ENCODE measurements at regions not wholly inside any gene's neighbourhood (a gene's known extent, or its start where the extent isn't known, plus 50 kb on each side); places are given as distances from the start of the nearest gene placed in this dataset.

DNA sequence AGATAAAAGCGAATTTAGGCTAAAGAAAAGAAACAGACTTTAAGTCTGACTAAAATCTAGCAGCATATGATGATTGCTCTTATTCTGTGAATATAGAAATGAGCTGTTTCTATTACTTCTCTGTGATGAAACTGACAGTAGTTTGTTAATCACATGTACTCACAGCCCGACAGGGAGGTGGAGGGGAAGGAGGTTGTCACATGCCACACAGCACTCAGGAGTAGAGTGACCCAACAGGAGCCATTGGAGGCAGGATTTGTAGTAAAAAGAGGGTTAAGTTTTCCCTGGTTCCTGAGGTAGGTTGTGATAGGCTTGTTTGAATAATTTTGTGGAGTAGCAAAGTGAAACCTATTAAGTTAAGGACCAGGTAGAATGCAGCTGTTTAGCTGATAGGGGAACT, 495.9 kb downstream of the CENPC start:
- no peaks in the 10 kb centered on the region for H3K36me3 ChIP-seq (replicated peaks in 1 of 2; ENCODE audit: insufficient read depth in 1 of 2, low read depth in 2 of 2)
- no peaks in the 10 kb centered on the region for H3K4me1 ChIP-seq
- no peak for TF ChIP-seq CTCF (IDR thresholded peaks at IDR 0.05)
- TF ChIP-seq POLR2A (IDR thresholded peaks at IDR 0.05) = no peak
- intact Hi-C loops (cut with DNase I) = no loop called here
- 51 to 52% methylated on average over 2 of the region's 2 CpGs for WGBS, 2 donors
- DNase-seq (no peak), ATAC-seq (no peak)
- H3K9me3 ChIP-seq = no peaks in the 10 kb centered on the region
- H3K27me3 ChIP-seq = no peaks in the 10 kb centered on the region
- H3K27ac ChIP-seq = no peak overlapping the region
- H3K4me3 ChIP-seq = no peak overlapping the region

DNA sequence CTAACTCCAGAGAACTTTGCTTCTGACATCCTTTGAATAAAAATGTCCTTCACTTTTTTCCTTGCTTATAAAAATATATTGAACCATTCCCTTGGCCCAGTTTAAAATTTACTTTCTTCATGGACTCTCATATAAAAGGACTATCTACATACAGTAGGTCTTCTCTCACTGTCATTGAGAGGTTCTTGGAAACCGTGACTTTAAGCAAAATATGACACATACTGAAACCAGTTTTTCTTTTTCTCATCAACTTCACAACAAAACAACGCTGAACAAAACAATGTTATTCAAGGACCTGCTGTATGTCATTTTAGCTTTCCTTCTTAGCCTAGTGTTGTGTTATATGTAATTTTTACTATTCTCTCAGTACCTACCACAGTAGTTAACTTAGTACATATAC, 496.8 kb downstream of the CENPC start:
- no peak for ATAC-seq
- WGBS, 2 donors = 42 to 45% methylated on average over 2 of the region's 2 CpGs

DNA sequence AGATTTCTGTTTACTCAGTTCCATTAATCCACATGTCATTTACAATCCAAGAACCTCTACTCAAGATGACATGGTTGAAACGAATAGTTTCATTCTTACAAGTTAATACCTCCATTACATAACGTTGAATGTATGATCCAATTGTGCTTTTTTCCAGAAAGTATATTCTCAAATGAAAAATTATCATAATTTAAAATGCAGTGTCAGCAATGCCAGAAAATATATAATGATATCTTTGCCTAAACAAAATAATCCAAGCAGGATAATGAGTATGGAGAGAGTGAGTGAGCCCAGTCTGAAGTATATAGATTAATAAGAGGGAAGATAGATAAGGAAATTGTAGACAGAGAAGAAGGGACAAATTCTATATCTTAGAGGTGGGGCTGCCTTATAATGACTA, 505.0 kb downstream of the CENPC start:
- intact Hi-C loops (cut with DNase I) = no loop called here
- Histone ChIP-seq H3K27ac (no peak overlapping the region), H3K4me3 (no peak overlapping the region), H3K4me1 (no peaks in the 10 kb centered on the region), H3K9me3 (no peaks in the 10 kb centered on the region), H3K36me3 (replicated peaks in 1 of 2; ENCODE audit: insufficient read depth in 1 of 2, low read depth in 2 of 2) (no peaks in the 10 kb centered on the region), H3K27me3 (no peaks in the 10 kb centered on the region)
- WGBS, 2 donors = 45 to 54% methylated on average over 2 of the region's 2 CpGs
- DNase-seq = no peak
- ATAC-seq = no peak
- no peak for TF ChIP-seq CTCF (IDR thresholded peaks at IDR 0.05)
- TF ChIP-seq POLR2A (IDR thresholded peaks at IDR 0.05) = no peak

More for the DNA sequence above, 496.8 kb downstream of the CENPC start:
- H3K27ac ChIP-seq = no peak overlapping the region
- H3K36me3 ChIP-seq (replicated peaks in 1 of 2; ENCODE audit: insufficient read depth in 1 of 2, low read depth in 2 of 2) = no peaks in the 10 kb centered on the region
- TF ChIP-seq POLR2A (IDR thresholded peaks at IDR 0.05) (no peak), CTCF (IDR thresholded peaks at IDR 0.05) (no peak)
- intact Hi-C loops (cut with DNase I) = no loop called here
- no peak overlapping the region for H3K4me3 ChIP-seq
- no peak for DNase-seq
- no peaks in the 10 kb centered on the region for H3K4me1 ChIP-seq
- no peaks in the 10 kb centered on the region for H3K27me3 ChIP-seq
- H3K9me3 ChIP-seq = no peaks in the 10 kb centered on the region

DNA sequence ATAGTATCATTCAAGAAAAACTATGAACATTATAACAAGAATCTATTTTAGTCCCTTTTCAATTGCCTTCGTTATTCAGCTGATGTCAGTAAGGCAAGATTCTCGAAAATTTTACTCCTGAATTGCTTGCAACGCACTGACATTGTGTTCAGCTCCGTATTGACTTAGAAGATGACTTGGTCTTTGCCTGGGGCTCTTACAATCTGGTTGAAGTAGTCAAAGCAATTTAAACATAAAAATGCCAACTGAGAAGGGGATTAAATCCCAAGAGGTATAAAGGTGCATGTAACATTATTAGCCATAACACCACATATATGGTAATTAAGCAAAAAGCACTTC, 507.1 kb downstream of the CENPC start:
- H3K4me1 ChIP-seq = no peaks in the 10 kb centered on the region
- H3K27ac ChIP-seq = no peak overlapping the region
- no peak overlapping the region for H3K4me3 ChIP-seq
- H3K9me3 ChIP-seq = no peaks in the 10 kb centered on the region
- 28 to 44% methylated on average over 4 of the region's 4 CpGs for WGBS, 2 donors
- H3K27me3 ChIP-seq = no peaks in the 10 kb centered on the region
- DNase-seq = no peak
- intact Hi-C loops (cut with DNase I) = no loop called here
- ATAC-seq = no peak
- TF ChIP-seq CTCF (IDR thresholded peaks at IDR 0.05) = no peak
- TF ChIP-seq POLR2A (IDR thresholded peaks at IDR 0.05) = no peak
- no peaks in the 10 kb centered on the region for H3K36me3 ChIP-seq (replicated peaks in 1 of 2; ENCODE audit: insufficient read depth in 1 of 2, low read depth in 2 of 2)

DNA sequence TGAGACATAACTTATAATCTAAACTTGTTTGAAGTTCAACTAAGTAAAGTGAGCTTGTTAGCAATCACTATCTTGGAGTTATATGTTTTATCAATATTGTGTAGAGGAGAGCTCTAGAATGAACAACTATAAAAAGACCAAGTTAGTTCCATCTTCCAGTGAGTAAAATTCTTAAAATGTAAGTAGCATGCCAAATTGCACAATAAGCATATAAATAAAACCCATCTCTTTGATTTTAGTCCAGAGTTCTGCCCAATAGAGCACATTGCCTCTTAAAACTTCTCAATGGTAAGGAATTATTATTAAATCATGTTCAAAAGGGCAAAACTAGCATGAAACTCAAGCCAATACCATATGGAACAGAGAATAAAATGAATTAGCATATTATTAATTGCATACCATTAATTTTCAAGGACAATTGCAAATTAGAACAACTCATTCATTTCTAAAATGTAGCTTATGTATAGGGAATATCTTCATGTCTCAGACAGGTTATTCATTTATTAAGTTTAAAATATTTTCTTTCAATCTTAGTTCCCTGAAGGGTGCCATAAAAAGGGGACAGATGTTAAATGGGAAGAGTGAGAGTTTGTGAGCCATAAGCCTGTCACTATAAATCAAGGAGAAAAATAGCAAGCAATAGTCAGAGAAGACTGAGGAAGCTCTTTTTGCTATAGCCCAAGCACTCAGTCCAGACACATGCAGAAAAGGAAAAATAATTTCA, 507.6 kb downstream of the CENPC start:
- TF ChIP-seq CTCF (IDR thresholded peaks at IDR 0.05) = no peak
- TF ChIP-seq POLR2A (IDR thresholded peaks at IDR 0.05) = no peak
- Histone ChIP-seq H3K4me1 (no peaks in the 10 kb centered on the region), H3K36me3 (replicated peaks in 1 of 2; ENCODE audit: insufficient read depth in 1 of 2, low read depth in 2 of 2) (no peaks in the 10 kb centered on the region), H3K9me3 (no peaks in the 10 kb centered on the region), H3K27ac (no peak overlapping the region), H3K4me3 (no peak overlapping the region), H3K27me3 (no peaks in the 10 kb centered on the region)
- DNase-seq (no peak), ATAC-seq (no peak)
- intact Hi-C loops (cut with DNase I) = no loop called here
